Endothelial cell of umbilical vein (primary cell): ENCODE measurements at regions not wholly inside any gene's neighbourhood (a gene's known extent, or its start where the extent isn't known, plus 50 kb on each side); places are given as distances from the start of the nearest gene placed in this dataset.

Experiments
- BruUV-seq: library from RNA; stranded (reverse); fragments of 400-500 nt; replicated peaks from 2 replicates; lab custom pipeline; 2021; lab: Mats Ljungman, UMichigan
- CTCF ChIA-PET: fragments of 300-600, 350-600 bp; sonication (Branson Sonifier 250); formaldehyde crosslinking; loops from one replicate; lab custom pipeline; 2021; ENCODE audit warnings: antibody characterized with exemption, inconsistent platforms; lab: Charles Lee
- POLR2A ChIA-PET: fragments of 300-600, 350-600 bp; sonication (Branson Sonifier 250); formaldehyde crosslinking; loops from one replicate; lab custom pipeline; 2021; ENCODE audit warnings: antibody characterized with exemption, inconsistent platforms; lab: Charles Lee
- DNase-seq: peaks from one replicate; pipeline ENCODE4 v3.0.0-alpha.2; 2011; ENCODE audit warnings: low read depth, low spot score
- FAIRE-seq: peaks from 2 replicates; lab custom pipeline; 2011; peaks lifted over from hg19 to GRCh38; lab: Jason Lieb, UNC
- H2AFZ ChIP-seq: 2 replicates; pipeline ENCODE4 v1.6.0; 2012; ENCODE audit warnings: low read depth, low read length, control low read depth, inconsistent platforms
- H3K27ac ChIP-seq: 2 replicates; pipeline ENCODE4 v1.5.1; 2011; ENCODE audit warnings: low read depth, mild to moderate bottlenecking, control low read depth, low read length, moderate library complexity; ENCODE audit not compliant: insufficient read depth
- H3K27me3 ChIP-seq, 2 experiments: 2 replicates each; pipeline versions ENCODE4 v1.6.0 to v1.6.1; 2011; ENCODE audit warnings: low read length in 2 of 2, mixed read lengths in 1 of 2; ENCODE audit not compliant: control insufficient read depth in 2 of 2, insufficient read depth in 2 of 2
- H3K36me3 ChIP-seq, 2 experiments: 2 replicates in 1 of 2; 3 replicates in 1 of 2; pipeline ENCODE4 v1.5.1; 2011; ENCODE audit warnings: low read length in 2 of 2, mild to moderate bottlenecking in 1 of 2, moderate library complexity in 1 of 2; ENCODE audit not compliant: control insufficient read depth in 2 of 2, insufficient read depth in 2 of 2; ENCODE audit errors: extremely low read depth in 1 of 2
- H3K4me1 ChIP-seq: 3 replicates; pipeline ENCODE4 v1.5.1; 2011; ENCODE audit warnings: mild to moderate bottlenecking, low read length; ENCODE audit not compliant: control insufficient read depth, insufficient read depth; ENCODE audit errors: extremely low read depth
- H3K4me2 ChIP-seq: 2 replicates; pipeline ENCODE4 v1.6.1; 2011; ENCODE audit warnings: low read length, control low read depth, mixed read lengths; ENCODE audit not compliant: insufficient read depth
- H3K4me3 ChIP-seq, 3 experiments: fragments of 200-600 bp in 1 of 3; sonication (generic), shearing (Covaris generic) in 1 of 3; replicated peaks in 1 of 3; 2 replicates each; pipeline ENCODE4 v1.5.1; 2011 to 2016; ENCODE audit warnings: control low read depth in 3 of 3, low read length in 3 of 3, mild to moderate bottlenecking in 2 of 3, inconsistent platforms in 1 of 3, low read depth in 1 of 3, moderate library complexity in 1 of 3; ENCODE audit not compliant: insufficient read depth in 1 of 3
- H3K79me2 ChIP-seq: 2 replicates; pipeline ENCODE4 v1.6.0; 2012; ENCODE audit warnings: low read length, inconsistent platforms; ENCODE audit not compliant: control insufficient read depth, insufficient read depth
- H3K9ac ChIP-seq: replicated peaks from 2 replicates; pipeline ENCODE3; 2011; ENCODE audit warnings: low read length, control low read depth; ENCODE audit not compliant: insufficient read depth; ENCODE audit errors: extremely low read depth
- H3K9me1 ChIP-seq: replicated peaks from 3 replicates; pipeline ENCODE4 v1.6.0; 2011; ENCODE audit warnings: mild to moderate bottlenecking, low read length; ENCODE audit not compliant: control insufficient read depth, insufficient read depth; ENCODE audit errors: extremely low read depth
- H3K9me3 ChIP-seq: replicated peaks from 2 replicates; pipeline ENCODE4 v1.5.1; 2012; ENCODE audit warnings: low read length, inconsistent platforms; ENCODE audit not compliant: control insufficient read depth, insufficient read depth
- H4K20me1 ChIP-seq: replicated peaks from 2 replicates; pipeline ENCODE3; 2011; ENCODE audit warnings: mild to moderate bottlenecking, low read length; ENCODE audit not compliant: control insufficient read depth, insufficient read depth; ENCODE audit errors: extremely low read depth
- EZH2 ChIP-seq: IDR thresholded peaks from 2 replicates; pipeline ENCODE4 v1.6.1; 2012; ENCODE audit warnings: borderline replicate concordance, low read depth, mild to moderate bottlenecking, moderate library complexity, low read length, inconsistent platforms; ENCODE audit not compliant: severe bottlenecking
- FOS ChIP-seq: IDR thresholded peaks from 2 replicates; pipeline ENCODE4 v1.6.1; 2011; ENCODE audit warnings: mild to moderate bottlenecking, low read length, moderate library complexity, borderline replicate concordance; ENCODE audit not compliant: insufficient read depth
- GATA2 ChIP-seq: IDR thresholded peaks from 2 replicates; pipeline ENCODE4 v1.7.0; 2011; ENCODE audit warnings: low read depth, mild to moderate bottlenecking, moderate library complexity, mixed read lengths, low read length; ENCODE audit not compliant: insufficient read length, insufficient read depth
- JUN ChIP-seq: IDR thresholded peaks from 2 replicates; pipeline ENCODE4 v1.6.1; 2011; ENCODE audit warnings: borderline replicate concordance, low read depth; ENCODE audit not compliant: insufficient read length, insufficient read depth
- MAX ChIP-seq: IDR thresholded peaks from 2 replicates; pipeline ENCODE4 v1.6.1; 2011; ENCODE audit not compliant: insufficient read depth, insufficient read length
- MYC ChIP-seq: IDR thresholded peaks from one replicate; pipeline ENCODE4 v1.6.1; 2011; ENCODE audit warnings: mild to moderate bottlenecking, low read depth, low read length
- POLR2A ChIP-seq: IDR thresholded peaks from 2 replicates; pipeline ENCODE4 v1.6.1; 2012; ENCODE audit warnings: low read depth, mild to moderate bottlenecking, control low read depth, low read length
- POLR2AphosphoS5 ChIP-seq: IDR thresholded peaks from 2 replicates; pipeline ENCODE4 v1.6.1; 2012; ENCODE audit warnings: low read depth, mild to moderate bottlenecking, control low read depth, low read length, moderate library complexity; ENCODE audit not compliant: insufficient read depth
- dilution Hi-C: fragments of 300-500 bp; cut with MboI; formaldehyde crosslinking; loops from one replicate; pipeline ENCODE4 v1.15.0; 2019; ENCODE audit warnings: low sequenced_read_pairs; ENCODE audit not compliant: extremely low pct_ligation_motif_present
- intact Hi-C: fragments of 100-400 bp; cut with micrococcal nuclease; formaldehyde crosslinking; loops from one replicate; pipeline ENCODE4 v1.10.0; 2022
- TF ChIP-seq, protein P1 (sequence below), 2 donors: IDR thresholded peaks; 1 replicate in 1 of 2; 2 replicates in 1 of 2; pipeline ENCODE4 v1.5.1; 2011; ENCODE audit warnings: low read length in 2 of 2, mild to moderate bottlenecking in 2 of 2, moderate library complexity in 2 of 2, control low read depth in 1 of 2, inconsistent platforms in 1 of 2, low read depth in 1 of 2; ENCODE audit not compliant: insufficient read depth in 1 of 2; ENCODE audit errors: extremely low read depth in 1 of 2

DNA sequence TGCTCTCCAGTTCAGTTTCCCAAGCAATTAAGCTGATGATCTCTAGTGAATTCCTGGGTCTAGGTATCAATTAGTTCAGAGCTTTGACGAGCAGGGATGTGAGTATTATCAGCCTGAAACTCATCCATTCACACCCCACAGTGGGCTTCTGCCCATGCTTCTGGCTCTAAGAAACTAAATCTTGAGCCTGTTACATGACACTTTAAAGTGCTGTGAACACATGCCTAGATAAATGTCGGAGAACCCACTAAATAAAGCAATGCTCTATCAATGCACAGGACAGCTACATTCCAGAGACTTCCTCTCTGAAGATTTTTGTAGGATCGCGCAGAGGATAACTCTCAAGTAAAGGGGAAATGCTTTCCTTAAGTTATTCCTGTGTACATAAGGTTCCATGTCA lies 356.5 kb upstream of the TNP1 start:
- no peak for TF ChIP-seq MYC
- no peak for TF ChIP-seq POLR2A
- TF ChIP-seq, protein P1, sequence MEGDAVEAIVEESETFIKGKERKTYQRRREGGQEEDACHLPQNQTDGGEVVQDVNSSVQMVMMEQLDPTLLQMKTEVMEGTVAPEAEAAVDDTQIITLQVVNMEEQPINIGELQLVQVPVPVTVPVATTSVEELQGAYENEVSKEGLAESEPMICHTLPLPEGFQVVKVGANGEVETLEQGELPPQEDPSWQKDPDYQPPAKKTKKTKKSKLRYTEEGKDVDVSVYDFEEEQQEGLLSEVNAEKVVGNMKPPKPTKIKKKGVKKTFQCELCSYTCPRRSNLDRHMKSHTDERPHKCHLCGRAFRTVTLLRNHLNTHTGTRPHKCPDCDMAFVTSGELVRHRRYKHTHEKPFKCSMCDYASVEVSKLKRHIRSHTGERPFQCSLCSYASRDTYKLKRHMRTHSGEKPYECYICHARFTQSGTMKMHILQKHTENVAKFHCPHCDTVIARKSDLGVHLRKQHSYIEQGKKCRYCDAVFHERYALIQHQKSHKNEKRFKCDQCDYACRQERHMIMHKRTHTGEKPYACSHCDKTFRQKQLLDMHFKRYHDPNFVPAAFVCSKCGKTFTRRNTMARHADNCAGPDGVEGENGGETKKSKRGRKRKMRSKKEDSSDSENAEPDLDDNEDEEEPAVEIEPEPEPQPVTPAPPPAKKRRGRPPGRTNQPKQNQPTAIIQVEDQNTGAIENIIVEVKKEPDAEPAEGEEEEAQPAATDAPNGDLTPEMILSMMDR (IDR thresholded peaks at IDR 0.05; ENCODE audit: extremely low read depth in 1 of 2, insufficient read depth in 1 of 2, low read depth in 1 of 2, low read length in 2 of 2), result no peak
- no peak for TF ChIP-seq EZH2
- TF ChIP-seq FOS, result no peak
- TF ChIP-seq MAX, result no peak
- TF ChIP-seq POLR2AphosphoS5, result no peak
- no peak for TF ChIP-seq JUN
- TF ChIP-seq GATA2, result no peak
- Histone ChIP-seq H3K36me3 (no peaks in the 10 kb centered on the region), H3K9me3 (no peaks in the 10 kb centered on the region), H3K4me1 (no peaks in the 10 kb centered on the region), H4K20me1 (no peaks in the 10 kb centered on the region), H3K9me1 (no peaks in the 10 kb centered on the region), H3K9ac (no peak overlapping the region), H3K27me3 (no peaks in the 10 kb centered on the region), H3K4me3 (no peak overlapping the region), H3K4me2 (no peak overlapping the region), H2AFZ (no peak overlapping the region), H3K79me2 (no peaks in the 10 kb centered on the region), H3K27ac (no peak overlapping the region)
- ChIA-PET CTCF (interaction anchor here (0.9 kb wide), 1 partner anchor 50 kb away, joined by 3 read pairs; no protein-coding TSS in a partner anchor), POLR2A (no interaction called here)
- DNase-seq (no peak), FAIRE-seq (no peak)
- BruUV-seq, result no TSS peak
- intact Hi-C loops, result no loop called here
- dilution Hi-C loops, result no loop called here
